ENCODE measurements at regions not wholly inside any gene's neighbourhood (a gene's known extent, or its start where the extent isn't known, plus 50 kb on each side); places are given as distances from the start of the nearest gene placed in this dataset.

GRCh38 chr6:91324711-91325110 lies 737.8 kb upstream of the MAP3K7 start:
- no peak for DNase-seq

GRCh38 chr6:91317984-91318383 lies 731.1 kb upstream of the MAP3K7 start:
- no peak for DNase-seq

- DNase-seq, result peak; percentile 17
These were observed 730.5 kb upstream of the MAP3K7 start for GRCh38 chr6:91317247-91317835.

GRCh38 chr6:91310178-91310577 lies 723.3 kb upstream of the MAP3K7 start:
- DNase-seq, result no peak

GRCh38 chr6:91305755-91306154 lies 718.9 kb upstream of the MAP3K7 start:
- no peak for DNase-seq

- no peak for DNase-seq
These were observed 717.6 kb upstream of the MAP3K7 start for GRCh38 chr6:91304521-91304920.

- no peak for DNase-seq
These were observed 716.5 kb upstream of the MAP3K7 start for GRCh38 chr6:91303326-91303725.

GRCh38 chr6:91299544-91300491 lies 712.9 kb upstream of the MAP3K7 start:
- DNase-seq, result peak; percentile 79

- DNase-seq, result no peak
These were observed 711.8 kb upstream of the MAP3K7 start for GRCh38 chr6:91298543-91299145.

- DNase-seq, result no peak
These were observed 706.5 kb upstream of the MAP3K7 start for GRCh38 chr6:91293395-91293794.

- DNase-seq, result no peak
These were observed 704.2 kb upstream of the MAP3K7 start for GRCh38 chr6:91291071-91291470.

GRCh38 chr6:91288741-91289140 lies 701.9 kb upstream of the MAP3K7 start:
- no peak for DNase-seq

GRCh38 chr6:91281901-91282300 lies 695.0 kb upstream of the MAP3K7 start:
- peak; percentile 34 for DNase-seq

- DNase-seq, result no peak
These were observed 693.6 kb upstream of the MAP3K7 start for GRCh38 chr6:91280494-91280830.

GRCh38 chr6:91279740-91280493 lies 693.0 kb upstream of the MAP3K7 start:
- DNase-seq, result no peak

- DNase-seq, result no peak
These were observed 691.5 kb upstream of the MAP3K7 start for GRCh38 chr6:91278416-91278815.

GRCh38 chr6:91276315-91276714 lies 689.4 kb upstream of the MAP3K7 start:
- peak; percentile 4 for DNase-seq

GRCh38 chr6:91273729-91274128 lies 686.9 kb upstream of the MAP3K7 start:
- no peak for DNase-seq

- no peak for DNase-seq
These were observed 684.9 kb upstream of the MAP3K7 start for GRCh38 chr6:91271807-91272206.

GRCh38 chr6:91268941-91269340 lies 682.1 kb upstream of the MAP3K7 start:
- DNase-seq, result no peak

- DNase-seq, result no peak
These were observed 680.4 kb upstream of the MAP3K7 start for GRCh38 chr6:91267246-91267645.

GRCh38 chr6:91266156-91266555 lies 679.3 kb upstream of the MAP3K7 start:
- DNase-seq, result no peak

GRCh38 chr6:91243436-91243835 lies 656.6 kb upstream of the MAP3K7 start:
- DNase-seq, result no peak

- DNase-seq, result no peak
These were observed 655.7 kb upstream of the MAP3K7 start for GRCh38 chr6:91242614-91242949.

Measured in COR-L47 (cell line).